Uterus (tissue), 3 donors: ENCODE measurements at regions not wholly inside any gene's neighbourhood (a gene's known extent, or its start where the extent isn't known, plus 50 kb on each side); places are given as distances from the start of the nearest gene placed in this dataset.

ENCODE experiments used
- DNase-seq, 2 donors: peaks; one replicate each; pipeline ENCODE4 v3.0.0-alpha.2; 2019 to 2020
- H3K27ac ChIP-seq, 2 donors: fragments of 200-600 bp; sonication (generic); 1 replicate in 1 of 2; 2 replicates in 1 of 2; pipeline ENCODE4 v1.5.1; 2016 to 2018
- H3K27me3 ChIP-seq, 2 donors: fragments of 200-600 bp; sonication (generic); one replicate each; pipeline ENCODE4 v1.5.1; 2018 to 2019; ENCODE audit warnings: control low read depth in 1 of 2
- H3K36me3 ChIP-seq, 2 donors: fragments of 200-600 bp; sonication (generic); one replicate each; pipeline ENCODE4 v1.5.1; 2019; ENCODE audit warnings: control low read depth in 1 of 2
- H3K4me1 ChIP-seq, 2 donors: fragments of 200-600 bp; sonication (generic); one replicate each; pipeline ENCODE4 v1.5.1; 2018 to 2019; ENCODE audit warnings: control low read depth in 1 of 2
- H3K4me3 ChIP-seq, 2 donors: fragments of 200-600 bp; sonication (generic); 1 replicate in 1 of 2; 2 replicates in 1 of 2; pipeline ENCODE4 v1.5.1; 2018 to 2019; ENCODE audit warnings: mild to moderate bottlenecking in 1 of 2
- H3K9me3 ChIP-seq, 2 donors: fragments of 200-600 bp; sonication (generic); one replicate each; pipeline ENCODE4 v1.5.1; 2019; ENCODE audit warnings: control low read depth in 1 of 2
- CTCF ChIP-seq, 4 experiments: fragments of 200-600 bp in 2 of 4; fragments of 450-650 bp in 2 of 4; sonication (generic) in 2 of 4; IDR thresholded peaks; one replicate each; pipeline ENCODE4 v1.5.1; 2016 to 2019; ENCODE audit warnings: antibody characterized with exemption in 4 of 4, mild to moderate bottlenecking in 2 of 4, moderate library complexity in 1 of 4
- POLR2A ChIP-seq, 2 donors: fragments of 450-650 bp; IDR thresholded peaks; one replicate each; pipeline ENCODE4 v1.6.1; 2016; ENCODE audit warnings: antibody characterized with exemption in 2 of 2, mild to moderate bottlenecking in 1 of 2, moderate library complexity in 1 of 2
- intact Hi-C: fragments of 100-400 bp; cut with DNase I; formaldehyde crosslinking; loops from one replicate; pipeline ENCODE4 v1.15.1; 2023; ENCODE audit warnings: low total_unique reads
- donor health status: DM: yes; HTN: yes; CAD: no.

GRCh38 chr19:20333508-20333907, 166.5 kb downstream of the ZNF486 start:
- no peak for TF ChIP-seq CTCF (IDR thresholded peaks at IDR 0.05)
- TF ChIP-seq POLR2A (IDR thresholded peaks at IDR 0.05): no peak
- Histone ChIP-seq H3K4me1 (no peaks in the 10 kb centered on the region), H3K36me3 (no peaks in the 10 kb centered on the region), H3K27ac (no peak overlapping the region), H3K27me3 (no peaks in the 10 kb centered on the region), H3K9me3 (no peaks in the 10 kb centered on the region), H3K4me3 (no peak overlapping the region)
- DNase-seq: no peak
- intact Hi-C loops: no loop called here

GRCh38 chr19:20325151-20325550, 158.1 kb downstream of the ZNF486 start:
- no peak for TF ChIP-seq POLR2A (IDR thresholded peaks at IDR 0.05)
- H3K4me3 ChIP-seq: no peak overlapping the region
- no peak for DNase-seq
- H3K27me3 ChIP-seq: no peaks in the 10 kb centered on the region
- no peak overlapping the region for H3K27ac ChIP-seq
- H3K9me3 ChIP-seq: no peaks in the 10 kb centered on the region
- no peaks in the 10 kb centered on the region for H3K4me1 ChIP-seq
- H3K36me3 ChIP-seq: no peaks in the 10 kb centered on the region
- intact Hi-C loops: no loop called here

- no peaks in the 10 kb centered on the region for H3K36me3 ChIP-seq
- H3K4me3 ChIP-seq: no peak overlapping the region
- TF ChIP-seq CTCF (IDR thresholded peaks at IDR 0.05) (no peak), POLR2A (IDR thresholded peaks at IDR 0.05) (no peak)
These were observed 154.2 kb downstream of the ZNF486 start for GRCh38 chr19:20321139-20321763.

GRCh38 chr19:20320191-20320590, 153.2 kb downstream of the ZNF486 start:
- no peak overlapping the region for H3K4me3 ChIP-seq
- no peaks in the 10 kb centered on the region for H3K9me3 ChIP-seq
- no peaks in the 10 kb centered on the region for H3K27me3 ChIP-seq
- H3K36me3 ChIP-seq: no peaks in the 10 kb centered on the region
- no peak for DNase-seq
- H3K27ac ChIP-seq: no peak overlapping the region
- no peak for TF ChIP-seq POLR2A (IDR thresholded peaks at IDR 0.05)
- TF ChIP-seq CTCF (IDR thresholded peaks at IDR 0.05): no peak
- H3K4me1 ChIP-seq: no peaks in the 10 kb centered on the region
- intact Hi-C loops: no loop called here

More at GRCh38 chr19:20321139-20321763, 154.2 kb downstream of the ZNF486 start:
- Histone ChIP-seq H3K9me3 (no peaks in the 10 kb centered on the region), H3K4me1 (no peaks in the 10 kb centered on the region), H3K27ac (no peak overlapping the region), H3K27me3 (no peaks in the 10 kb centered on the region)
- DNase-seq: no peak
- intact Hi-C loops: no loop called here

GRCh38 chr19:20318616-20319015, 151.6 kb downstream of the ZNF486 start:
- no peak for DNase-seq
- Histone ChIP-seq H3K4me3 (no peak overlapping the region), H3K4me1 (no peaks in the 10 kb centered on the region), H3K27ac (no peak overlapping the region), H3K36me3 (no peaks in the 10 kb centered on the region), H3K27me3 (no peaks in the 10 kb centered on the region), H3K9me3 (no peaks in the 10 kb centered on the region)
- TF ChIP-seq POLR2A (IDR thresholded peaks at IDR 0.05) (no peak), CTCF (IDR thresholded peaks at IDR 0.05) (no peak)
- intact Hi-C loops: no loop called here

GRCh38 chr19:20315543-20315942, 148.5 kb downstream of the ZNF486 start:
- Histone ChIP-seq H3K27me3 (no peaks in the 10 kb centered on the region), H3K4me3 (no peak overlapping the region), H3K36me3 (no peaks in the 10 kb centered on the region), H3K9me3 (no peaks in the 10 kb centered on the region), H3K27ac (no peak overlapping the region), H3K4me1 (no peaks in the 10 kb centered on the region)
- DNase-seq: no peak
- intact Hi-C loops: no loop called here
- TF ChIP-seq POLR2A (IDR thresholded peaks at IDR 0.05): no peak
- no peak for TF ChIP-seq CTCF (IDR thresholded peaks at IDR 0.05)
